ENCODE measurements at regions not wholly inside any gene's neighbourhood (a gene's known extent, or its start where the extent isn't known, plus 50 kb on each side); places are given as distances from the start of the nearest gene placed in this dataset.

- TF ChIP-seq POLR2AphosphoS5 (IDR thresholded peaks at IDR 0.05; ENCODE audit: borderline replicate concordance, low read depth, low read length) (no peak), EZH2 (IDR thresholded peaks at IDR 0.05) (no peak)
Observed at GRCh38 chr10:3331187-3331586, 158.6 kb upstream of the PITRM1 start.
